NCI-H187 (cell line): ENCODE measurements at regions not wholly inside any gene's neighbourhood (a gene's known extent, or its start where the extent isn't known, plus 50 kb on each side); places are given as distances from the start of the nearest gene placed in this dataset.

ENCODE experiments used
- DNase-seq, 2 experiments: peaks; one replicate each; lab custom pipeline; 2025; lab: John Stamatoyannopoulos, UW

- DNase-seq, result no peak
Observed at GRCh38 chr18:7288544-7288943, 57.7 kb downstream of the LRRC30 start.

GRCh38 chr18:7290077-7290476 is 59.2 kb downstream of the LRRC30 start:
- no peak for DNase-seq

DNA sequence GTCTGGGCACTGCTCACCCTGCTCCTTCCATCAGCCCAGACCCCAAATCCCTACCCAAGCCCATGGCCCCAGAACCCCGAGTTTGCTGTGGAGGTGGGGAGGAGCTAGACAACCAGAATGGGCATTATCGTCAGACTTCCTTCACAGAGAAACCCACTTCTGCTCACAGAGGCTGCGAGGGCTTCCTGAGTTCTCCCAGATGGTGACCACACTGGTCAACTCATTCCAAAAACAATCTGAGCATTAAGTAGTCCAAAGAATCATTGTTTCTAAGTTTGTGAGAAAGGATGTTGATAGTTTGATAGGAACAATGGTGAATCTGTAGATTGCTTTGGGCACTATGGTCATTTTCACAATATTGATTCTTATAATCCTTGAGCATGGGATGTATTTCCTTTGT is 60.2 kb downstream of the LRRC30 start:
- no peak for DNase-seq

GRCh38 chr18:7298149-7298548 is 67.3 kb downstream of the LRRC30 start:
- DNase-seq, result no peak

DNA sequence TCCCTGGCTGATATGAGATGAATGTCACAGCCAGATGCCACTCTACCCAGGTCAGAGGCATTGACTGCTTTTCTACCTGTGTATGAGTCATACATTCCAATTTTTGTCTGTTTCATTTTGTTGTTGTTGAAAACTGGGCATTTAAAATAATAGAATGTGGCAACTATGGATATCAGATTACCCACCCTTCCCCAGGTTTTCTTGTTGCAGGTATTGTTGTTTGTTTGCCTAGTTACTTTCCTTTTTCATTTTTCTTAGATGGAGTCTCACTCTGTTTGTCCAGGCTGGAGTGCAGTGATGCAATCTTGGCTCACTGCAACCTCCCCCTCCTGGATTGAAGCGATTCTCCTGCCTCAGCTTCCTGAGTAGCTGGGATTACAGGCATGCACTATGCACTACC is 70.2 kb downstream of the LRRC30 start:
- DNase-seq, result no peak

DNA sequence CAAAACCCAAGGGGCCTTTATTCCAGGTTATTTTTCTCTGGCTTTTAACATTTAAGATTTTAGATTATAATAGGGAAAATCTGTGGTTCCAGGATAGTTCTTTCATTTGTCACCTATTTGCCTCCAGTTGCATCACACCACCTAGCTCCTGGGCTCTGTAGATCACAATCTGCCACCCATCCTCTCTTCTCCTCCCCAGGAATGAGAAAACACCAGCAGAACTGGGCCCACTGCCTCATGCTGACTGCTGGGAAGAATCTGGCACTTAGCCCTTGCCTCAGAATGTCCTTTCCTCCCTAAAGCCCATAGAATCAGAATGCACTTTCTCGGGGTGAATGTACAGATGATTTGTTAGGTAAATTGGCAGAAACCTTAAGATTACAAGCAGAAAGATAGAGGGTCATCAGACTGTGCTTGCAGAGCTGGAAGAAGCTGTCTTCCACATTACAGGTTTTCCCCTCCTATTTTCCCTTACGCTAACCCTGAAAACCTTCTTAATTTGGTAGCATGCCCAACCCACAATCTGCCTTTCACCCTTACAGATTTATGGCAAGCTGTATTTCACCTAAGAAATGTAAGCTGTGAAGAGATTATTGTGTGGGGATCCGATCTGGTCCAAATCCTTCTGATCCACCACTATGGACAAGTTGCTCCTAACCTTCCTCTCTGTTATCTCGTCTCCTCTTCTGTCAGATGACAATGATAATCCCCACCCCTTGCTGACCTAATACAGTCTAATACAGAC is 72.6 kb downstream of the LRRC30 start:
- no peak for DNase-seq

DNA sequence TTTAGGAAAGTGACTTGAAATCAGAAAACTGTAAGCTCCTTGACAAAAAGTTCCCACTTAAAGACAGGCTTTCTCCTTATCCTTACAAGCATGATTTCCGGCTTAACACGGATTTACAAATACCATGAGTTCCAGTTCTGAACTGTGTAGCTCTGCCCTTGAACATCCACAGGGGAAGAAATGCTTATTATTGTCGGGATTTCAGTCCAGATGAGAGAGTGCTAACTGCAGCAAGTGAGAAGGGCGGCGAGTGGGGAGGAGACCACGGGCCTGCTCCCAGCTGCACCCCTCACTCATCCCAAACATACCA is 73.1 kb downstream of the LRRC30 start:
- DNase-seq, result no peak

DNA sequence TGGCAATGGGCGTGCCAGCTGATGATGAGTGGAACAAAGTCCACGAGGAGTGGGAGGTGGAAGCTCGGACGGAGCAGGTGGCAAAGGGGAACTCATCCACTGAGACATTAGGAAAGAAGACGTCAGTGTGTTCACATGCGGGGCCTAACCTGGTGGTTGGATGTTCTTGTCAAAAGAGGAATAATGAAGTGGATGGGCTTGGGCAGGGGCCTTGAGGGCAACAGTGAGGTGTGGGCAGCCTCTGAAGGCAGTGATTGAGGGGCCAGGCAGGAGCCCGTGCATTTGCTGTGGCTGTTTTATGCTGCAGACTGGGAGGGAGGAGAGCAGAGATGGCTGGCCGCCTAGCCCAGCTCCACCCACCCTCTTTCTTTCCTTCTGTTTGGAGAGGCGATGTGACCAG is 74.5 kb downstream of the LRRC30 start:
- no peak for DNase-seq

DNA sequence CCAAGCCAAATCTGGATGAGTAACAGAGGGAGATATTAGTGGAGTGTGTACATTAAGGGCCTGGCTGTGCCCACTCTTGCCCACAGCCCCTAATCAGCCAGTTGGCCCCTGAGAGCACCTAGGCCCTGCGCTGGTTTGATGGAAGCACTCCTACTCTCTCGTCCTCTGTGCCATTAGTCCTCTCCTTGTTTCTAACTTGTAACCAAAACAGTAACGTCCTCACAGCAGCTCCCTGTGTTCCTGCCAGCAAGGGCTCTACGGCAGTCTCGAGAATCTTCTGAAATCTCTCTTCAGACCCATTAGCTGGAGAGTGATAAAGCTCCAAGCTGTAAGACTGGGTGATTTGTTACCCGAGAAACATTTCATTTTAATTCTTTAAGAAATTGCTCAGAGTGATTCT is 76.1 kb downstream of the LRRC30 start:
- no peak for DNase-seq

DNA sequence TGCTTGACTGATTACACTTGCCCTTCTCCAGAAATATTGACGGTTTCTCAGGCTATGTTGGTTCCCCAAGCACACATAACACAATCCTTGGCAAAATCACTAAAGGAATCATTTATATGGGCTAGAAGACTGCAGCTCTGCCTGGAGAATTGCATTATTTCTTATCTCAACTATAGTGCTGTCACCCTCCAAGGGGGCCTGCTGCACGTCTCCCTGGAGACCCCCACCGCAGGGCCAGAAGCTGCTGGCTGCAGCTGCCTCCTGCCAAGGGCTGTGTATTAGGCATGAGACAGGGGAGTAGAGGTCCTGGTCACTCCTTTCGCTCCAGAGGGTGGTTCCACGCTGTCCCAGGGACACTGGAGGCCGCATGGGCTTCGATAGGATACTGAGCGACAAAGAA is 76.6 kb downstream of the LRRC30 start:
- no peak for DNase-seq

GRCh38 chr18:7317804-7318231 is 86.9 kb downstream of the LRRC30 start:
- DNase-seq, result no peak

GRCh38 chr18:7319161-7319560 is 88.3 kb downstream of the LRRC30 start:
- DNase-seq, result no peak

GRCh38 chr18:7321831-7322230 is 90.9 kb downstream of the LRRC30 start:
- DNase-seq, result no peak

DNA sequence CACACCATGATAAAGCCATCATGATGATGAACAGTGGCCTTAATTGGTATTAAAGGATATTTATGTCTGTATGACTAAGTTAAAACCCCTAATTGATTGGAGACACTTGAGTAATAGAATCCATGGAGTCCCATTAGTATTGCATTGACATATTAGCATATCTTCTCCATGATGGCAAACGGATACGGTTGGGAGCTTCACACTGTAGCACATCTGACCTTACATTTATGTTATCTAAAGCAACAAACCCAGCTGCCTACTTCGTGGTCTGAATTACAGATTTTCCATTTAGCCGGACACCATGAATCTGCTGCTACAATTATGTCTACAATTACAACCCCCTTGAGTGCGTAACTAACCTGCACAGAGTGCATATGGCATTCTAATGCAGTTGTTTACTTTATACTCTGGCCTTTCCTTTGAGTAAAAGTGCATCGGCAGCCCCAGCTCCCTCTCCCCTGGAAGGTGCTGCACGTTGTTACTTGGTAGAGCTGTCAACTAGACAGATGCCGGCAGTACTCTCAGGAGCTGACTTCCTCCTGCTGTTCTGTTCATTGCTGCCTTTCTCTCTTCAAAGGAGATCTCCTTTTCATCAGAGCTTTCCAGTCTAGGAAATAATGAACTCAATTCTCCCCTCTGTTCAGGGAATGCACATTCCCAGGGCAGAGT is 92.1 kb downstream of the LRRC30 start:
- DNase-seq, result no peak

- no peak for DNase-seq
Observed at GRCh38 chr18:7325126-7325430, 94.2 kb downstream of the LRRC30 start.

DNA sequence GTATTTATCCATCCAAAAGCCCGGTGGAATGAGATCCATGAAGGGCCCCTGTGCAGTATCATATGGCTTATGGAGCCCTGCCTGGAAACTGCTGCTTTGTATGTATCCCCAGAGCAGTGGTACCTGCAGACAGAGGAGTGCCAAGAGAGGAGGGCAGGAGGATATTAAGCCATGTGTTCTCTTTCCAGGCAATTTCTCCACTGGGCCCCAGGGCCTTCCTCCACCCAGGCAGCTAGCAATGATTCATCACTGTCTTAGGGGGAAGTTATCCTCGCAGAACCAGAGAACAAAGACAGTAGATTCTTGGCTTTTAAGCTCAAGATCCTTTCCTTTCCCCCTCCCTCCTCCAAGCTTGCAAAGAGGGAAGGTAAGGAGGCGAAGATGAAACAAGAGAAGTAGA is 98.1 kb downstream of the LRRC30 start:
- no peak for DNase-seq

DNA sequence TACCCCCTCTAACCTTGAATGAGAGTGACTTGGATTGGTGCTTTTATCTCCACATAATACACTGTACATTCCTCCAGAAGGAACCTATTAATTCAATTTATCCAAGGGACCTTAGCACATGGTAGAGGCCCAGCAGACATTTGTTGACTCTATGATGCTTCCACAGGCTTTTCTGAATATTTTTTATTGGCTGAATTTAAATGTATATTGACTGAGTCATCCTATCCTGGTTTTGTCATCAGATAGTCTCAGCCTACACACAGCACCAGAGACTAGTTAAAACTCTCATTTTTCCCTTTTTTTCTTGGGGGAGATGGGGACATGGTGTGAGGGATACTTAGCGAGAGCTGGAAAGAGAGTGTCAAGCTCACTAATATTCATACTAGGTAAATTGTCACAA is 101.6 kb downstream of the LRRC30 start:
- no peak for DNase-seq

GRCh38 chr18:7333025-7333562 is 102.2 kb downstream of the LRRC30 start:
- DNase-seq, result no peak

- DNase-seq, result no peak
Observed at GRCh38 chr18:7334973-7335568, 104.2 kb downstream of the LRRC30 start.

DNA sequence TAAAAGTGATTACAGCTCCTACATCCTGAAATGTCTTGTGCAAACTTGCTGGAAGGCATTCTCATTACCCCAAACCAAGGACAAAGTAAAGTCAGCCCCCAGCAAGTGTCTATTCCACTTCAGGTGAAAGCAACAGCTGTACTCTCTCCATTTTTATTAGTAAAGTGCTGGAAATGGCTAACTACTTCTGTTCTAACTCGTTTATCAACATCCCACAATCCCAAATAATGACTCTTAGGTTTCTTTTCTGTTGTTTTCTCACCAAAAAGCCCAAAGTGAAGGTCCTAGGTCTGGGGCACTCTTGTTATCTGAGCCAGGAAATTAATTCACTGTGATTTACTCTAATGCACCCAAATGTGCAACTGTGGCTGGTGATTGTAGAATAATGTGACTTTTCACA is 105.7 kb downstream of the LRRC30 start:
- DNase-seq, result no peak

GRCh38 chr18:7338846-7339245 is 108.0 kb downstream of the LRRC30 start:
- DNase-seq, result no peak

DNA sequence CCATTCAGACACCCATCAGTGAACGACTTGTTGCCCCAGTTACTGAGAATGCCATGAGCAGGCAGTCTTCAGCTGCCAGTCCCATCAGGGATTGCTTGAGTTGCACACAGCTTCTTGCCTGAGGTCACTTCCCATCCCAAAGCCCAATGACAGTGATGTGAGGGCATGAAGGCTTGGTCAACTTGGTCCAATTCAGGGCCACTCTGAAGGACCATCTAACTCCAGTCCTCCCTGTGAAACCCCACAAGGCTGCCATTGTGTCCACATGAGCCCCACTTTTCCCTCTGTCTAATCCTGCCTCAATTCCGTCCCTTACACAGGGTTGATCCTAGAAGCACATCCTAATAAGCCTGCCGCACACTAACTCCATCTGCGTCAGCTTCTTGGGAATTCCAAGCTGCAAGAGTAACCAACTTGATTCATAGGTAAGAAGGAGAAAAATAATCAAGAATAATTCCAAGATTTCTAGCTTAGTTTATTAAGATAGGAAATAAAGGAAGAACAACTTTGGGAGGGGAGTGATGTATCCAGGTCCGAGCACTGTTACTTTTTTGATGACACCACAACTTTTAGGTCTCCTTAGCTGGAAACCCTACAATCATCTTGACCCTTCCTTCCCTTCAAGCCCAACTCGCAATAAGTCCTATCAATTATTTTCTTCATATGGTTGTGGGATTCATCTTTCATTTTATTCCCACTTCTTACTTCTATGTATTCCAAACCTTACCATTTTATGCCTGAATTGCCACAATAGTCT is 110.9 kb downstream of the LRRC30 start:
- DNase-seq, result no peak
